HUDEP-2 (cell line): ENCODE measurements at regions not wholly inside any gene's neighbourhood (a gene's known extent, or its start where the extent isn't known, plus 50 kb on each side); places are given as distances from the start of the nearest gene placed in this dataset.

ENCODE experiments used
- DNase-seq, 76 experiments: peaks; one replicate each; lab custom pipeline; 2025; ENCODE audit not compliant: unreplicated experiment in 76 of 76; lab: John Stamatoyannopoulos, UW

GRCh38 chr14:97319691-97320090 lies 522.5 kb downstream of the VRK1 start:
- DNase-seq, result no peak

GRCh38 chr14:97328743-97329142 lies 531.6 kb downstream of the VRK1 start:
- no peak for DNase-seq

- DNase-seq, result no peak
These were observed 532.5 kb downstream of the VRK1 start for GRCh38 chr14:97329701-97330100.

- no peak for DNase-seq
These were observed 533.9 kb downstream of the VRK1 start for GRCh38 chr14:97331058-97331457.

GRCh38 chr14:97331526-97331925 lies 534.3 kb downstream of the VRK1 start:
- DNase-seq, result no peak

GRCh38 chr14:97336179-97336578 lies 539.0 kb downstream of the VRK1 start:
- no peak for DNase-seq

- no peak for DNase-seq
These were observed 539.6 kb downstream of the VRK1 start for GRCh38 chr14:97336816-97337215.

GRCh38 chr14:97337267-97337666 lies 540.1 kb downstream of the VRK1 start:
- no peak for DNase-seq

GRCh38 chr14:97337670-97338069 lies 540.5 kb downstream of the VRK1 start:
- DNase-seq, result no peak

- no peak for DNase-seq
These were observed 547.5 kb downstream of the VRK1 start for GRCh38 chr14:97344666-97345065.

GRCh38 chr14:97346675-97347074 lies 549.5 kb downstream of the VRK1 start:
- no peak for DNase-seq

GRCh38 chr14:97349463-97349862 lies 552.3 kb downstream of the VRK1 start:
- DNase-seq, result no peak

GRCh38 chr14:97349946-97350345 lies 552.8 kb downstream of the VRK1 start:
- DNase-seq, result no peak

GRCh38 chr14:97350415-97350814 lies 553.2 kb downstream of the VRK1 start:
- no peak for DNase-seq

GRCh38 chr14:97350894-97351731 lies 553.9 kb downstream of the VRK1 start:
- no peak for DNase-seq

GRCh38 chr14:97353102-97353501 lies 555.9 kb downstream of the VRK1 start:
- DNase-seq, result no peak

GRCh38 chr14:97354119-97354722 lies 557.0 kb downstream of the VRK1 start:
- DNase-seq, result no peak

GRCh38 chr14:97359341-97359740 lies 562.2 kb downstream of the VRK1 start:
- DNase-seq, result no peak

- no peak for DNase-seq
These were observed 564.0 kb downstream of the VRK1 start for GRCh38 chr14:97361181-97361580.

- no peak for DNase-seq
These were observed 564.8 kb downstream of the VRK1 start for GRCh38 chr14:97361958-97362357.

GRCh38 chr14:97366400-97366799 lies 569.2 kb downstream of the VRK1 start:
- no peak for DNase-seq

GRCh38 chr14:97367278-97367677 lies 570.1 kb downstream of the VRK1 start:
- no peak for DNase-seq
